Transverse colon (tissue), 3 donors: ENCODE measurements at regions not wholly inside any gene's neighbourhood (a gene's known extent, or its start where the extent isn't known, plus 50 kb on each side); places are given as distances from the start of the nearest gene placed in this dataset.

Experiments used
- CTCF ChIP-seq, 5 experiments: fragments of 200-600 bp in 3 of 5; fragments of 450-650 bp in 2 of 5; sonication (generic) in 3 of 5; IDR thresholded peaks; 1 replicate in 2 of 5; 2 replicates in 3 of 5; pipeline ENCODE4 v1.5.1; 2016 to 2017; ENCODE audit warnings: antibody characterized with exemption in 5 of 5, inconsistent platforms in 3 of 5, mild to moderate bottlenecking in 2 of 5, moderate library complexity in 1 of 5
- EP300 ChIP-seq: sonication (generic); formaldehyde crosslinking; IDR thresholded peaks from one replicate; pipeline ENCODE4 v1.6.1; 2017; ENCODE audit warnings: antibody characterized with exemption, low read depth
- POLR2A ChIP-seq: fragments of 450-650 bp; IDR thresholded peaks from one replicate; pipeline ENCODE4 v1.6.1; 2016; ENCODE audit warnings: antibody characterized with exemption, mild to moderate bottlenecking, moderate library complexity

GRCh38 chr4:156493858-156494257 lies 477.7 kb downstream of the PDGFC start:
- TF ChIP-seq POLR2A (no peak), EP300 (no peak), CTCF (IDR thresholded peaks at IDR 0.05) (no peak)
